T-helper 17 cell (primary cell): ENCODE measurements at regions not wholly inside any gene's neighbourhood (a gene's known extent, or its start where the extent isn't known, plus 50 kb on each side); places are given as distances from the start of the nearest gene placed in this dataset.

Experiments
- ATAC-seq: fragments of 150-1000 bp; cut with Tn5 transposase; 2 replicates; pipeline ENCODE4 v1.10.0; 2021; ENCODE audit warnings: mild to moderate bottlenecking, moderate library complexity
- DNase-seq, 3 donors: peaks; one replicate each; pipeline versions ENCODE4 v3.0.0 to v3.0.0-alpha.2; 2020 to 2021
- H3K9me3 ChIP-seq: one replicate; pipeline ENCODE4 v1.7.0; 2013; ENCODE audit warnings: low read length, mild to moderate bottlenecking; ENCODE audit not compliant: control insufficient read depth, poor library complexity, severe bottlenecking
- H3K27ac Mint-ChIP-seq: one replicate; pipeline ENCODE4 v1.8.0; 2022; ENCODE audit warnings: mild to moderate bottlenecking, moderate library complexity, mixed read lengths
- H3K27me3 Mint-ChIP-seq: one replicate; pipeline ENCODE4 v1.8.0; 2022; ENCODE audit warnings: mixed read lengths
- H3K36me3 Mint-ChIP-seq: one replicate; pipeline ENCODE4 v1.8.0; 2022; ENCODE audit warnings: low read depth, mixed read lengths
- H3K4me1 Mint-ChIP-seq: one replicate; pipeline ENCODE4 v1.8.0; 2022; ENCODE audit warnings: mild to moderate bottlenecking, mixed read lengths
- H3K4me3 Mint-ChIP-seq: one replicate; pipeline ENCODE4 v1.8.0; 2022; ENCODE audit warnings: mild to moderate bottlenecking, moderate library complexity, mixed read lengths

- no peaks in the 10 kb centered on the region for H3K36me3 Mint-ChIP-seq
- no peak for ATAC-seq
Observed at GRCh38 chr7:46511442-46512215, 590.6 kb upstream of the IGFBP3 start.

GRCh38 chr7:46508583-46508982 lies 587.5 kb upstream of the IGFBP3 start:
- Mint-ChIP-seq H3K4me1 (no peaks in the 10 kb centered on the region), H3K27me3 (no peaks in the 10 kb centered on the region), H3K36me3 (no peaks in the 10 kb centered on the region), H3K27ac (no peak overlapping the region), H3K4me3 (no peak overlapping the region)
- H3K9me3 ChIP-seq, result no peaks in the 10 kb centered on the region
- DNase-seq (no peak), ATAC-seq (no peak)

More at GRCh38 chr7:46511442-46512215, 590.6 kb upstream of the IGFBP3 start:
- no peak overlapping the region for H3K4me3 Mint-ChIP-seq
- DNase-seq, result no peak
- H3K27ac Mint-ChIP-seq, result no peak overlapping the region
- H3K4me1 Mint-ChIP-seq, result no peaks in the 10 kb centered on the region
- H3K9me3 ChIP-seq, result no peaks in the 10 kb centered on the region
- H3K27me3 Mint-ChIP-seq, result no peaks in the 10 kb centered on the region

DNA sequence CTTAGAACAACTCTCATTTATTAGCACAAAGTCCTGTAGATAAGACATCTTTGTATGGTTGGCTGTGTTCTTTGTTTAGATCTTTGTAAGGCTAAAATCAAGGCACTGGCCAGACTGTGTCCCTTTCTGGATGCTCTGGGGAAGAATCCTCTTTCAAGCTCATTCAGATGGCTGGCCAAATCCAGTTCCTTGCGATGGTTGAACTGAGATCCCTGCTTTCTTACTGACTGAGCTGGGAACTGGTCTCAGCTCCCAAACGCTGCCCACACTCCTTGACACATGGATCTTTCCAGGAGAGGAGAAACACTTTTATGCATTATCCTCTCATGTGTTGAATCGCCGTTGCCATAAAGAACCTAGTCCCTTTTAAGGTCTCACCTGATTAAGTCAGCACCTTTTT lies 586.5 kb upstream of the IGFBP3 start:
- no peaks in the 10 kb centered on the region for H3K9me3 ChIP-seq
- no peaks in the 10 kb centered on the region for H3K36me3 Mint-ChIP-seq
- no peak overlapping the region for H3K4me3 Mint-ChIP-seq
- no peaks in the 10 kb centered on the region for H3K4me1 Mint-ChIP-seq
- ATAC-seq (no peak), DNase-seq (no peak)
- H3K27me3 Mint-ChIP-seq, result no peaks in the 10 kb centered on the region
- no peak overlapping the region for H3K27ac Mint-ChIP-seq

- Mint-ChIP-seq H3K36me3 (no peaks in the 10 kb centered on the region), H3K4me3 (no peak overlapping the region), H3K4me1 (no peaks in the 10 kb centered on the region), H3K27ac (no peak overlapping the region), H3K27me3 (no peaks in the 10 kb centered on the region)
- no peak for DNase-seq
- no peak for ATAC-seq
- no peaks in the 10 kb centered on the region for H3K9me3 ChIP-seq
Observed at GRCh38 chr7:46494441-46494840, 573.4 kb upstream of the IGFBP3 start.

GRCh38 chr7:46494028-46494427 lies 573.0 kb upstream of the IGFBP3 start:
- DNase-seq (no peak), ATAC-seq (no peak)
- Mint-ChIP-seq H3K27ac (no peak overlapping the region), H3K36me3 (no peaks in the 10 kb centered on the region), H3K27me3 (no peaks in the 10 kb centered on the region), H3K4me1 (no peaks in the 10 kb centered on the region), H3K4me3 (no peak overlapping the region)
- H3K9me3 ChIP-seq, result no peaks in the 10 kb centered on the region

DNA sequence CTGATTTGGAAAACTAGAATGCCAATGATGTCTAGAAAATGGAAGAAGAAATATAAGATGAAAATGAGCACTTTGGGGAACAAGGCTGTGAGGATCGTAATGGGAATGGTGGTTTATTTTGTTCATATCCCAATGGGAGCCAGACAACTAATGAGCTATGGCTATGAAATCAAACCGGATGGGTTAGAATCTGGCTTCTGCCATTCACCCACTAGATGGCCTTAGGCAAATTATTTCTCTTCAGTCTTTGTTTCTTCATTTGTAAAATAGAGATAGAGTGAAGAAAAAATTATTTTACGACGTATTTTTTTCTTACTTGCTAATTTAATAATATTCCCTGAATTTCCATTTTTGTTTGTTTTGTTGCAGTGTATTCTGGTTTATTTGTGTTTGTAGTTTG lies 572.1 kb upstream of the IGFBP3 start:
- H3K4me1 Mint-ChIP-seq, result no peaks in the 10 kb centered on the region
- no peaks in the 10 kb centered on the region for H3K27me3 Mint-ChIP-seq
- no peaks in the 10 kb centered on the region for H3K36me3 Mint-ChIP-seq
- ATAC-seq, result no peak
- no peak for DNase-seq
- H3K4me3 Mint-ChIP-seq, result no peak overlapping the region
- no peak overlapping the region for H3K27ac Mint-ChIP-seq
- H3K9me3 ChIP-seq, result no peaks in the 10 kb centered on the region

GRCh38 chr7:46492466-46492865 lies 571.4 kb upstream of the IGFBP3 start:
- Mint-ChIP-seq H3K36me3 (no peaks in the 10 kb centered on the region), H3K4me3 (no peak overlapping the region)
- no peak for ATAC-seq

DNA sequence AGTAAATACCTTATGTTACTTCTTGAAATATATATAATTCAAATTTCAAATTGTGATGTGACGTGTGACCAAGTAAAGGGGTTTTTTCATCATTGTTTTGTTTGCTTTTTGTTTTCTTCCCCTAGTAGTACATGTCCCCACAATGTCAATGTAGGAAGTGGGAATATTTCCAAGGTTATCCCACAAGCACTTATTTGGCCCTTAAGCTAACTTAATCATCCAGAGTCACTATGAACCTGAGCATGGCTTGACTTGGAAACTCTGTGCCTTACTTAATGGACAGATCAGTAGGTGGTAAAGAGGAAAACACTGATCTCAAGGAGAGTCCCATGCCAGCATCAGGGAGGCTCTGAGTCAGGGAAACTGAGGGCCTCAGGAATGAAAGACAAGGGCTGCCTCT lies 569.3 kb upstream of the IGFBP3 start:
- Mint-ChIP-seq H3K4me3 (no peak overlapping the region), H3K27ac (no peak overlapping the region), H3K27me3 (no peaks in the 10 kb centered on the region), H3K4me1 (no peaks in the 10 kb centered on the region), H3K36me3 (no peaks in the 10 kb centered on the region)
- ATAC-seq (no peak), DNase-seq (no peak)
- H3K9me3 ChIP-seq, result no peaks in the 10 kb centered on the region

More at GRCh38 chr7:46492466-46492865, 571.4 kb upstream of the IGFBP3 start:
- no peaks in the 10 kb centered on the region for H3K27me3 Mint-ChIP-seq
- DNase-seq, result no peak
- no peaks in the 10 kb centered on the region for H3K9me3 ChIP-seq
- no peaks in the 10 kb centered on the region for H3K4me1 Mint-ChIP-seq
- no peak overlapping the region for H3K27ac Mint-ChIP-seq

DNA sequence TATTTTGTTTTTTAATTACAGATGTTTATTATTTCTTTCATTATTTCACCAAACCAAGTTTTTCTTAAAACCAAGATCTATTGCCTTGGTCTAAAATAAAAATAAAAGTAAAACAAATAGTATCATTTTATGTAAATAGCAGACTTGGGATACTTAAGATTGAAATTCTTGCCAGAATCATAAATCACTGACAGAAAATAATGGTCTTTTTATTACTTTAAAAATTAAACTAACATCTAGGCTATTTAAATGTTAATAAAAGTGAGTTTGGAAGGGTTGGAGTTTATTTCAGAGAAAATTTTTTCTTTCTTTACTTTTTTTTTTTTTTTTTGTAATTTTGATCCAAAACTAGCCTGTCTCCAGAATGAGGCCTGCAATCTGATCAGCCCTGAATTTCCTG lies 568.0 kb upstream of the IGFBP3 start:
- Mint-ChIP-seq H3K4me1 (no peaks in the 10 kb centered on the region), H3K36me3 (no peaks in the 10 kb centered on the region), H3K27me3 (no peaks in the 10 kb centered on the region), H3K4me3 (no peak overlapping the region), H3K27ac (no peak overlapping the region)
- ATAC-seq (no peak), DNase-seq (no peak)
- no peaks in the 10 kb centered on the region for H3K9me3 ChIP-seq

DNA sequence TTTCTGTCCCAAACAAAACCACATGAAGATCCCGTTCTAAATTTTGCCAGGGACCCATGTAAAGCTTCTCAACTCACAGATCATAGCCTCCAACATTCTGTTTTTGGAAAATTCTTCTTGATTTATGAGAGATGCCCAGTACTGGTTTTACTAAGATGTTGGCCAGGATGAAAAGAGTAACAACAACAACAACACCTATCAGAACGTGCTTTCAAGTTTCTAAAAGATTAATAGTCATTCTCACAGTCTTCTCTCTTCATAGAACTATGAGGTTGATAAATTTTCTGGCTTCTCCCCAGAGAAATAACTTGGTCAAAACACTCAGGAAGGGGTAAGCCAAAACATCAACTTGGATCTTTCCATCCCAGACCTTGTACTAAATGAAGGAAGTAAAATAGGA lies 567.5 kb upstream of the IGFBP3 start:
- no peak for ATAC-seq
- no peaks in the 10 kb centered on the region for H3K9me3 ChIP-seq
- DNase-seq, result no peak
- no peak overlapping the region for H3K4me3 Mint-ChIP-seq
- no peaks in the 10 kb centered on the region for H3K36me3 Mint-ChIP-seq
- no peaks in the 10 kb centered on the region for H3K27me3 Mint-ChIP-seq
- no peaks in the 10 kb centered on the region for H3K4me1 Mint-ChIP-seq
- H3K27ac Mint-ChIP-seq, result no peak overlapping the region

DNA sequence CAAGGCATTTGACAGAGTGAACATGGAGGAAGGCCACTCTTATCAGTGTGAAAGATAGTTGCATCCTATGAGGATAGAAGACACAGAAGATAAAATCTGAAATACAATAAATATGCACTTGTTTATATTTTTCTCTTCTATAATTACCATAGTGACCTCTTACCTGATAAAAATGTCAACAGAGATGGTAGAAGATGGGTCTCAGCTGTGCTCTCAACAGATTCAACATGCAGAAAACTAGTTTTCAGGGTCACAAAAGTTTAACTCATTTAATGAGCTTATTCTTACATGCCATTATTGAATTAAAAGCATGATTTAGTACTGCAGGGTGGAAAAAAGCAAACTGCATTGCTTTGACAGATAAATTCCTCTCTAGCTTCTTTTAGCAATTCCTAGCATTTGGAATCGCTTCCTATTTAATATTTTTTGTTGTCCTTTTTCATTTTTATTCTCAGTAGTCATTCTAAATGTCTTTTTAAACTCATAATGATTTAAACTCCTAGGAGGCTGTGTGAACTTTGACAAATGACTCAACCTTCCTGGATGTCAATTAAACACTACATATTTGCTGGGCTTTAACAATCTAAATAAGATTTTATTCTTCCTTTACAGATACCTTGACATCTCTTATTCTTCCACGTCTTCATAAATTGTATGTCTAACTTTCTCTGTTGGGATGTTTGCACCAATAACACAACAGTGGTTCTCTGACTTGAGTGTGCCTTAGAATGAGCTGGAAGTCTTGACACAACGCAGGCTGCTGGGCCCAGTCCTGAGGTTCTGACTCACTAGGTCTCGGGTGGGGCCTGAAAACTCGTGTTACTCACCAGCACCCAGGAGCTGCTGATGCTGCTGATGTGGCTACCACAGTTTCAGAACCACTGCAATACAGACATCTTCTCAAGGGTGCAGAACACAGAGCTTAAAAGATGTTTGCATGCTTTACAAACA lies 565.5 kb upstream of the IGFBP3 start:
- Mint-ChIP-seq H3K27ac (no peak overlapping the region), H3K4me1 (no peaks in the 10 kb centered on the region), H3K27me3 (no peaks in the 10 kb centered on the region), H3K4me3 (no peak overlapping the region), H3K36me3 (no peaks in the 10 kb centered on the region)
- DNase-seq (no peak), ATAC-seq (no peak)
- no peaks in the 10 kb centered on the region for H3K9me3 ChIP-seq

GRCh38 chr7:46485481-46486065 lies 564.5 kb upstream of the IGFBP3 start:
- no peaks in the 10 kb centered on the region for H3K4me1 Mint-ChIP-seq
- no peak for ATAC-seq
- no peak for DNase-seq
- no peaks in the 10 kb centered on the region for H3K27me3 Mint-ChIP-seq
- no peaks in the 10 kb centered on the region for H3K36me3 Mint-ChIP-seq
- no peak overlapping the region for H3K27ac Mint-ChIP-seq
- no peak overlapping the region for H3K4me3 Mint-ChIP-seq
- no peaks in the 10 kb centered on the region for H3K9me3 ChIP-seq

DNA sequence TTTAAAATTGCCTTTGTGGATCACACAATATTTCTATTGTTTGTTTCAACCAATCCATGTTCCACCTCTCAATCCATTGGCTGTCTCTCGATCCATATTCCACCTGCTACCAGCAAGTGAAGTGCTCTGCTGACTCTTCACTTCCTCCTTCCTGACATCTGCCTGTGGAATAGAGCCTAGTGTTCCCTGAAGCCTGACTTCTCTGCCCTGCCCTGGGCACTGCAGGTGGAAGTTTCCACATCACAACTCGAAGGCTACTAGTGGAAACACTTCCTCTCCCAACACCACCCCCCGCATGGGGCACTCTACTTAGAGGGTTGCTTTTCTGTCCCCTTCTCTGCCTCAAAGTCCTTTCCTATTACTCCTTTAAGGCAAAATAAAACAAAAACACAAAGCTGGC lies 563.8 kb upstream of the IGFBP3 start:
- H3K4me3 Mint-ChIP-seq, result no peak overlapping the region
- no peaks in the 10 kb centered on the region for H3K36me3 Mint-ChIP-seq
- H3K27me3 Mint-ChIP-seq, result no peaks in the 10 kb centered on the region
- H3K27ac Mint-ChIP-seq, result no peak overlapping the region
- no peaks in the 10 kb centered on the region for H3K9me3 ChIP-seq
- no peaks in the 10 kb centered on the region for H3K4me1 Mint-ChIP-seq
- DNase-seq (no peak), ATAC-seq (no peak)
